ENCODE measurements at regions not wholly inside any gene's neighbourhood (a gene's known extent, or its start where the extent isn't known, plus 50 kb on each side); places are given as distances from the start of the nearest gene placed in this dataset.

DNA sequence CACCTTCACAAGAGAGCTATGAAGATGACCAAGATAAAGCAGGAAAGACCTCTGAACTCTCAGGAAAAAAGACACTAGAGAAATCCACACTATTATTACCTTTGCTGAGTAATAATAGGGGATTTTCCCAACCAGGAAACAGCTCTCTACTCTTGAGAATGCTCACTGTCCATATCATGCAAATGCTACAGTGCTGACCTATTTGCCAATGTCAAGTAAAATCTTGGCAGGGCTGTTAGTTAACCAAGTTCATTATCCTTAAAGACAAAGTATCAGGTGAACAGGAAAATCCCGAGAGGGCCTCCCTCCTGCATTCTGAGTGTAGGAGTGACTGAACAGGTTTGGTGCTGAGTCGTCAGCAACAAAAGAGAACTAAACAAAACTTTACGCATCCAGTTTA lies 306.6 kb downstream of the ACTL7B start:
- no peak for TF ChIP-seq POLR2A (IDR thresholded peaks at IDR 0.05; ENCODE audit: extremely low read depth, insufficient read length)
- TF ChIP-seq, protein P1, sequence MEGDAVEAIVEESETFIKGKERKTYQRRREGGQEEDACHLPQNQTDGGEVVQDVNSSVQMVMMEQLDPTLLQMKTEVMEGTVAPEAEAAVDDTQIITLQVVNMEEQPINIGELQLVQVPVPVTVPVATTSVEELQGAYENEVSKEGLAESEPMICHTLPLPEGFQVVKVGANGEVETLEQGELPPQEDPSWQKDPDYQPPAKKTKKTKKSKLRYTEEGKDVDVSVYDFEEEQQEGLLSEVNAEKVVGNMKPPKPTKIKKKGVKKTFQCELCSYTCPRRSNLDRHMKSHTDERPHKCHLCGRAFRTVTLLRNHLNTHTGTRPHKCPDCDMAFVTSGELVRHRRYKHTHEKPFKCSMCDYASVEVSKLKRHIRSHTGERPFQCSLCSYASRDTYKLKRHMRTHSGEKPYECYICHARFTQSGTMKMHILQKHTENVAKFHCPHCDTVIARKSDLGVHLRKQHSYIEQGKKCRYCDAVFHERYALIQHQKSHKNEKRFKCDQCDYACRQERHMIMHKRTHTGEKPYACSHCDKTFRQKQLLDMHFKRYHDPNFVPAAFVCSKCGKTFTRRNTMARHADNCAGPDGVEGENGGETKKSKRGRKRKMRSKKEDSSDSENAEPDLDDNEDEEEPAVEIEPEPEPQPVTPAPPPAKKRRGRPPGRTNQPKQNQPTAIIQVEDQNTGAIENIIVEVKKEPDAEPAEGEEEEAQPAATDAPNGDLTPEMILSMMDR (IDR thresholded peaks at IDR 0.05; ENCODE audit: low read depth, low read length), result no peak
- TF ChIP-seq, protein P2, sequence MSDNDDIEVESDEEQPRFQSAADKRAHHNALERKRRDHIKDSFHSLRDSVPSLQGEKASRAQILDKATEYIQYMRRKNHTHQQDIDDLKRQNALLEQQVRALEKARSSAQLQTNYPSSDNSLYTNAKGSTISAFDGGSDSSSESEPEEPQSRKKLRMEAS (IDR thresholded peaks at IDR 0.05; ENCODE audit: low read depth, low read length), result no peak
- TF ChIP-seq MYC (IDR thresholded peaks at IDR 0.05; ENCODE audit: low read depth, low read length), result no peak
